ENCODE measurements at regions not wholly inside any gene's neighbourhood (a gene's known extent, or its start where the extent isn't known, plus 50 kb on each side); places are given as distances from the start of the nearest gene placed in this dataset.

DNA sequence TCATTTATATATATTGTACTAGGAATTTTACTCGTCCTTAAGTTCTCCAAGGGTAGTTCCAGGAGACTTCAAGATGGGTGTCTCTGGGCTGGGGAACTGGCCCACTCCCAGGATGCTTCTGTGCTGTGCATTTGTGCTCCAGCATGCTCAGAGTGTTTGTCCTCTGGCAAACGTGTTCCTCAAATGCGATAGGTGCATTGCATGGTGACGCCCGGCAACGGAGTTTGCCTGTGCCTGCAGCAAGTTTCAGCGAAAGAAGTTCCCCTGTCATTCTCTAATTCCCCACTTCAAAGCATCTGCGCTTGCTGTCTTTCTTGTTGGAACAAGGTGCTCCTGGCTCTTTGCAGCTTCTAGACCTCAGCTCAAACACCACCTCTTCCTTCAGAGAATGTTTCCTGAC lies 465.1 kb downstream of the GALR1 start:
- 78 to 82% methylated on average over 8 of the region's 8 CpGs for WGBS, 2 donors
- no peak overlapping the region for H3K4me3 ChIP-seq (ENCODE audit: low read length in 2 of 2)
- no peak overlapping the region for H3K27ac ChIP-seq (ENCODE audit: low read depth in 1 of 2, low read length in 2 of 2)
- no peak for DNase-seq
- intact Hi-C loops (cut with DNase I), result no loop called here
- H3K36me3 ChIP-seq (ENCODE audit: control insufficient read depth in 1 of 2, insufficient read depth in 2 of 2, low read length in 1 of 2), result no peaks in the 10 kb centered on the region
- no peaks in the 10 kb centered on the region for H3K4me1 ChIP-seq (ENCODE audit: control insufficient read depth in 1 of 2, insufficient read depth in 2 of 2, low read length in 2 of 2)
- no peaks in the 10 kb centered on the region for H3K9me3 ChIP-seq (ENCODE audit: control insufficient read depth, low read length)
- H3K27me3 ChIP-seq (ENCODE audit: control insufficient read depth in 1 of 2, insufficient read depth in 2 of 2, low read length in 1 of 2), result no peaks in the 10 kb centered on the region
- ATAC-seq (ENCODE audit: low FRiP score), result no peak

- WGBS, 2 donors, result 54 to 70% methylated on average over 5 of the region's 5 CpGs
- intact Hi-C loops (cut with DNase I), result no loop called here
- DNase-seq, result no peak
- ATAC-seq (ENCODE audit: low FRiP score), result no peak
- Histone ChIP-seq H3K36me3 (ENCODE audit: control insufficient read depth in 1 of 2, insufficient read depth in 2 of 2, low read length in 1 of 2) (no peaks in the 10 kb centered on the region), H3K4me3 (ENCODE audit: low read length in 2 of 2) (no peak overlapping the region), H3K9me3 (ENCODE audit: control insufficient read depth, low read length) (no peaks in the 10 kb centered on the region), H3K4me1 (ENCODE audit: control insufficient read depth in 1 of 2, insufficient read depth in 2 of 2, low read length in 2 of 2) (no peaks in the 10 kb centered on the region), H3K27me3 (ENCODE audit: control insufficient read depth in 1 of 2, insufficient read depth in 2 of 2, low read length in 1 of 2) (no peaks in the 10 kb centered on the region), H3K27ac (ENCODE audit: low read depth in 1 of 2, low read length in 2 of 2) (no peak overlapping the region)
Measured at GRCh38 chr18:77716282-77716681, 466.6 kb downstream of the GALR1 start.

DNA sequence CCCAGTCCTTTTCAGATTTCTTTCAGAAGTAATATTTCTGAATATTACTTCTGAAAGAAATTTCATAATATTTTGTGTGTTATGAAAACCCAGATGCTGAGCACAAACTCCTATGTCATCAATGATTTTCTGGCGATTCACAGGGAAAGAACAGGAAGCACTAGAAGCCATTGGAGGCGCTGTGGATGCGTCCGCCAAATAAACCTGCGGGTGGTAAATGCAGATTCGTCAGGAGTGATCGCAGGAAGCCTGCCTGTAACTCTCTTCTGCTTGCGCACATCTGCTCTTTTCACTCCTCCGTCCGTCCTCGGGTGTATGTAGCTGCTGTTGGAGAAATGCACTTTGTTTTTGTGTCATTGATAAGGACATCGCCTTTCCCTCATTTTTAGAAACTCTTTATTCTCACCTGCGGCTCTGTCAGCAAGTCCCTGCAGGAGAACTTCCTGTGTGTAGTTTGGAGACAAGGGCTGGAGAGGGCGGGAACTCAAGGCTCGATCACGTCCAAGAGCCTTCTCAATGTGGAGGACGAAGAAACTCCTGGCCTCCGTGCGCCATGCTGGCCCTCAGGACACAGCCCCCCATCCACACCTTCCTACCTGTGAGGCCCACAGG lies 483.8 kb downstream of the GALR1 start:
- no peaks in the 10 kb centered on the region for H3K9me3 ChIP-seq (ENCODE audit: control insufficient read depth, low read length)
- no peaks in the 10 kb centered on the region for H3K4me1 ChIP-seq (ENCODE audit: control insufficient read depth in 1 of 2, insufficient read depth in 2 of 2, low read length in 2 of 2)
- WGBS, 2 donors, result 78 to 86% methylated on average over 19 of the region's 19 CpGs
- H3K27ac ChIP-seq (ENCODE audit: low read depth in 1 of 2, low read length in 2 of 2), result no peak overlapping the region
- no peak overlapping the region for H3K4me3 ChIP-seq (ENCODE audit: low read length in 2 of 2)
- no peaks in the 10 kb centered on the region for H3K27me3 ChIP-seq (ENCODE audit: control insufficient read depth in 1 of 2, insufficient read depth in 2 of 2, low read length in 1 of 2)
- DNase-seq, result no peak
- intact Hi-C loops (cut with DNase I), result no loop called here
- H3K36me3 ChIP-seq (ENCODE audit: control insufficient read depth in 1 of 2, insufficient read depth in 2 of 2, low read length in 1 of 2), result no peaks in the 10 kb centered on the region
- no peak for ATAC-seq (ENCODE audit: low FRiP score)

GRCh38 chr18:77736842-77737241 lies 487.2 kb downstream of the GALR1 start:
- no peak for DNase-seq
- Histone ChIP-seq H3K4me3 (ENCODE audit: low read length in 2 of 2) (no peak overlapping the region), H3K9me3 (ENCODE audit: control insufficient read depth, low read length) (no peaks in the 10 kb centered on the region), H3K36me3 (ENCODE audit: control insufficient read depth in 1 of 2, insufficient read depth in 2 of 2, low read length in 1 of 2) (no peaks in the 10 kb centered on the region), H3K27ac (ENCODE audit: low read depth in 1 of 2, low read length in 2 of 2) (no peak overlapping the region), H3K4me1 (ENCODE audit: control insufficient read depth in 1 of 2, insufficient read depth in 2 of 2, low read length in 2 of 2) (no peaks in the 10 kb centered on the region), H3K27me3 (ENCODE audit: control insufficient read depth in 1 of 2, insufficient read depth in 2 of 2, low read length in 1 of 2) (no peaks in the 10 kb centered on the region)
- WGBS, 2 donors, result 74 to 76% methylated on average over 4 of the region's 4 CpGs
- intact Hi-C loops (cut with DNase I), result no loop called here
- ATAC-seq (ENCODE audit: low FRiP score), result no peak

DNA sequence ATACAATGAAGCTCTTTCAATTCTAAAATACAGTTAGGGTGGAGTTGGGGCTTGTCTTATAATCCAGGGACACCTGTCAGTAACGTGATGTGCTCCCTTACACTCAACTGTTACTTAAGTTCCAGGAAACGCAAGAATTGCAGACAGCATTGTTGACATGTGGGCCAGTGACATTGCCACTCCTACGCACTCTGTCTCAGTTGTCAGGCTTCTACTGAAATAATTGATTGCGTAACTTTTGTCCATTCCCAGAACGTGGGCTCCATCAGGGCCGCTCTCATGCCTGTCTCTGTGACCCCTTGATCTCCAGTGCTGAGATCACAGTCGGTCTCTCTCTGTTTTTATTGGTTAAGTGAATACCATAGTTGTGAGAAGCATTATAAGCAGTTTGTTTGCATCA lies 487.8 kb downstream of the GALR1 start:
- Histone ChIP-seq H3K27me3 (ENCODE audit: control insufficient read depth in 1 of 2, insufficient read depth in 2 of 2, low read length in 1 of 2) (no peaks in the 10 kb centered on the region), H3K4me1 (ENCODE audit: control insufficient read depth in 1 of 2, insufficient read depth in 2 of 2, low read length in 2 of 2) (no peaks in the 10 kb centered on the region), H3K27ac (ENCODE audit: low read depth in 1 of 2, low read length in 2 of 2) (no peak overlapping the region), H3K9me3 (ENCODE audit: control insufficient read depth, low read length) (no peaks in the 10 kb centered on the region), H3K36me3 (ENCODE audit: control insufficient read depth in 1 of 2, insufficient read depth in 2 of 2, low read length in 1 of 2) (no peaks in the 10 kb centered on the region), H3K4me3 (ENCODE audit: low read length in 2 of 2) (no peak overlapping the region)
- 44 to 47% methylated on average over 7 of the region's 7 CpGs for whole genome bisulfite sequencing, 2 donors
- intact Hi-C loops (cut with DNase I), result no loop called here
- DNase-seq (no peak), ATAC-seq (ENCODE audit: low FRiP score) (no peak)

DNA sequence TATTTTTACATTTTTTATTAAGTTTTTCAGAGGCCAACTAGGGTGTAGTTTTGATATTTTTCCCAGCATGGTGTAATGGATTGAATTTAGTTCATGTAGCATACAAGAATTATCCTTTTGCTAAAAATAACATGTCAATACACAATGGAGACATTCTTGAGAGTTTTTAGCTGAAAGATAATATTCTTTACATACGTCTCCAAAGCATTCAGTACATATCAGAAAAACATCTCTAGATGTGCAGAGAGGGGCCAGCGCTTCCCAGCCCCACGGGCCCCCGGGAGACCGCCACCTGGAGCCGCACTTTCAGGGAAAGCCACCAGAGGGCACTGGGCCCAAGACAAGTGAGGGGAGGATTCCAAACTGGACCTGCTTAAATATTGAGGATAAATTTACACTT lies 499.4 kb downstream of the GALR1 start:
- intact Hi-C loops (cut with DNase I), result no loop called here
- Histone ChIP-seq H3K4me3 (ENCODE audit: low read length in 2 of 2) (no peak overlapping the region), H3K36me3 (ENCODE audit: control insufficient read depth in 1 of 2, insufficient read depth in 2 of 2, low read length in 1 of 2) (no peaks in the 10 kb centered on the region), H3K9me3 (ENCODE audit: control insufficient read depth, low read length) (peaks cover 2% of the 10 kb centered on the region), H3K27ac (ENCODE audit: low read depth in 1 of 2, low read length in 2 of 2) (no peak overlapping the region), H3K4me1 (ENCODE audit: control insufficient read depth in 1 of 2, insufficient read depth in 2 of 2, low read length in 2 of 2) (no peaks in the 10 kb centered on the region), H3K27me3 (ENCODE audit: control insufficient read depth in 1 of 2, insufficient read depth in 2 of 2, low read length in 1 of 2) (no peaks in the 10 kb centered on the region)
- WGBS, 2 donors, result 23% methylated on average over 6 of the region's 6 CpGs
- DNase-seq (no peak), ATAC-seq (ENCODE audit: low FRiP score) (no peak)

- H3K36me3 ChIP-seq (ENCODE audit: control insufficient read depth in 1 of 2, insufficient read depth in 2 of 2, low read length in 1 of 2), result no peaks in the 10 kb centered on the region
- H3K4me3 ChIP-seq (ENCODE audit: low read length in 2 of 2), result no peak overlapping the region
- ATAC-seq (ENCODE audit: low FRiP score) (no peak), DNase-seq (no peak)
- H3K27me3 ChIP-seq (ENCODE audit: control insufficient read depth in 1 of 2, insufficient read depth in 2 of 2, low read length in 1 of 2), result no peaks in the 10 kb centered on the region
- no peak overlapping the region for H3K27ac ChIP-seq (ENCODE audit: low read depth in 1 of 2, low read length in 2 of 2)
- WGBS, 2 donors, result 87 to 88% methylated on average over 7 of the region's 7 CpGs
- H3K9me3 ChIP-seq (ENCODE audit: control insufficient read depth, low read length), result peaks cover 2% of the 10 kb centered on the region
- intact Hi-C loops (cut with DNase I), result no loop called here
- no peaks in the 10 kb centered on the region for H3K4me1 ChIP-seq (ENCODE audit: control insufficient read depth in 1 of 2, insufficient read depth in 2 of 2, low read length in 2 of 2)
Measured at GRCh38 chr18:77750006-77750405, 500.4 kb downstream of the GALR1 start.

DNA sequence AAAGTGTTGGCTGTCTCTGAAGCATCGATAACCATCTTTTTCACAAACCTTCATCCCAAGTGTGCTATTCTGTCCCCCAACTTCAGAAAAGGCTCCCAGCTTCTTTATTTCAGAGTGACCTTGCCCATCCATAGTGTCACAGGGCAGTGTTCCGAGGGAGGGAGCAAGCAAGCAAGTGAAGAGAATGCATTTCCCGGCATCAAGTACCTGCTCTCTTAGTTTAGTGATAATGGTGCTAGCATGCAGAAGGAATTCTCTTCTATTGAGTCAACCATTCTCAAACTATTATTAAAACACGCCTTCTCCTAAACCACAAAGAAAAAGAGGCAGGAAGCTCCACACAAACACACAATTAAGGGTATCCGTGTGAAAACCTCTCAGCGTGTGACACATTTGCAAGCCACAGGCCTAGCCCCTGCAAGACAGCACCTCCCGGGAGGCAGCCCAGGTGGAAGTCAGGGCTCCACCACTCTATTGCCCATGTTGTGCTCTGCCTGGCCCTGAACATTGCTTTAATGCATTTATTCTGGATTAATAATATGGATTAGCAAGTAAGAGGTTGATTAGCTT lies 504.9 kb downstream of the GALR1 start:
- 32 to 38% methylated on average over 7 of the region's 7 CpGs for WGBS, 2 donors
- Histone ChIP-seq H3K4me1 (ENCODE audit: control insufficient read depth in 1 of 2, insufficient read depth in 2 of 2, low read length in 2 of 2) (no peaks in the 10 kb centered on the region), H3K4me3 (ENCODE audit: low read length in 2 of 2) (no peak overlapping the region), H3K9me3 (ENCODE audit: control insufficient read depth, low read length) (no peaks in the 10 kb centered on the region), H3K36me3 (ENCODE audit: control insufficient read depth in 1 of 2, insufficient read depth in 2 of 2, low read length in 1 of 2) (no peaks in the 10 kb centered on the region), H3K27me3 (ENCODE audit: control insufficient read depth in 1 of 2, insufficient read depth in 2 of 2, low read length in 1 of 2) (no peaks in the 10 kb centered on the region), H3K27ac (ENCODE audit: low read depth in 1 of 2, low read length in 2 of 2) (no peak overlapping the region)
- intact Hi-C loops (cut with DNase I), result no loop called here
- DNase-seq, result no peak
- no peak for ATAC-seq (ENCODE audit: low FRiP score)

GRCh38 chr18:77755187-77755586 lies 505.5 kb downstream of the GALR1 start:
- 57 to 63% methylated on average over 6 of the region's 6 CpGs for WGBS, 2 donors
- DNase-seq (no peak), ATAC-seq (ENCODE audit: low FRiP score) (no peak)
- Histone ChIP-seq H3K4me1 (ENCODE audit: control insufficient read depth in 1 of 2, insufficient read depth in 2 of 2, low read length in 2 of 2) (no peaks in the 10 kb centered on the region), H3K36me3 (ENCODE audit: control insufficient read depth in 1 of 2, insufficient read depth in 2 of 2, low read length in 1 of 2) (no peaks in the 10 kb centered on the region), H3K9me3 (ENCODE audit: control insufficient read depth, low read length) (no peaks in the 10 kb centered on the region), H3K27me3 (ENCODE audit: control insufficient read depth in 1 of 2, insufficient read depth in 2 of 2, low read length in 1 of 2) (no peaks in the 10 kb centered on the region), H3K27ac (ENCODE audit: low read depth in 1 of 2, low read length in 2 of 2) (no peak overlapping the region), H3K4me3 (ENCODE audit: low read length in 2 of 2) (no peak overlapping the region)
- intact Hi-C loops (cut with DNase I), result no loop called here

All from aorta (tissue), 5 donors.